ENCODE measurements at regions not wholly inside any gene's neighbourhood (a gene's known extent, or its start where the extent isn't known, plus 50 kb on each side); places are given as distances from the start of the nearest gene placed in this dataset.

GRCh38 chr10:36198322-36198721 lies 556.2 kb upstream of the FZD8 start:
- H3K4me3 Mint-ChIP-seq, result no peak overlapping the region
- no peaks in the 10 kb centered on the region for H3K4me1 Mint-ChIP-seq
- H3K27me3 Mint-ChIP-seq, result no peaks in the 10 kb centered on the region
- H3K27ac Mint-ChIP-seq (ENCODE audit: low read depth), result no peak overlapping the region
- peaks cover 38% of the 10 kb centered on the region for H3K9me3 Mint-ChIP-seq
- H3K36me3 Mint-ChIP-seq (ENCODE audit: insufficient read depth), result no peaks in the 10 kb centered on the region
- DNase-seq (ENCODE audit: low spot score in 2 of 2), result no peak
- no peak for ATAC-seq (replicated peaks; ENCODE audit: extremely low read depth, poor library complexity, severe bottlenecking)

- peaks cover 47% of the 10 kb centered on the region for H3K9me3 Mint-ChIP-seq
Measured at GRCh38 chr10:36195364-36195763, 553.3 kb upstream of the FZD8 start.

GRCh38 chr10:36194276-36194675 lies 552.2 kb upstream of the FZD8 start:
- H3K36me3 Mint-ChIP-seq (ENCODE audit: insufficient read depth), result peaks cover 3% of the 10 kb centered on the region
- ATAC-seq (replicated peaks; ENCODE audit: extremely low read depth, poor library complexity, severe bottlenecking) (no peak), DNase-seq (ENCODE audit: low spot score in 2 of 2) (no peak)
- no peaks in the 10 kb centered on the region for H3K4me1 Mint-ChIP-seq
- H3K9me3 Mint-ChIP-seq, result peaks cover 48% of the 10 kb centered on the region
- no peak overlapping the region for H3K4me3 Mint-ChIP-seq
- H3K27ac Mint-ChIP-seq (ENCODE audit: low read depth), result no peak overlapping the region
- no peaks in the 10 kb centered on the region for H3K27me3 Mint-ChIP-seq

More at GRCh38 chr10:36195364-36195763, 553.3 kb upstream of the FZD8 start:
- peaks cover 3% of the 10 kb centered on the region for H3K36me3 Mint-ChIP-seq (ENCODE audit: insufficient read depth)
- DNase-seq (ENCODE audit: low spot score in 2 of 2) (no peak), ATAC-seq (replicated peaks; ENCODE audit: extremely low read depth, poor library complexity, severe bottlenecking) (no peak)
- H3K27me3 Mint-ChIP-seq, result no peaks in the 10 kb centered on the region
- H3K27ac Mint-ChIP-seq (ENCODE audit: low read depth), result no peak overlapping the region
- H3K4me1 Mint-ChIP-seq, result no peaks in the 10 kb centered on the region
- no peak overlapping the region for H3K4me3 Mint-ChIP-seq

- Mint-ChIP-seq H3K36me3 (ENCODE audit: insufficient read depth) (peaks cover 3% of the 10 kb centered on the region), H3K27ac (ENCODE audit: low read depth) (no peak overlapping the region), H3K4me3 (no peak overlapping the region), H3K27me3 (no peaks in the 10 kb centered on the region), H3K9me3 (peaks cover 36% of the 10 kb centered on the region), H3K4me1 (no peaks in the 10 kb centered on the region)
- DNase-seq (ENCODE audit: low spot score in 2 of 2), result no peak
- ATAC-seq (replicated peaks; ENCODE audit: extremely low read depth, poor library complexity, severe bottlenecking), result no peak
Measured at GRCh38 chr10:36191009-36191408, 548.9 kb upstream of the FZD8 start.

GRCh38 chr10:36188461-36188860 lies 546.4 kb upstream of the FZD8 start:
- no peaks in the 10 kb centered on the region for H3K27me3 Mint-ChIP-seq
- H3K27ac Mint-ChIP-seq (ENCODE audit: low read depth), result no peak overlapping the region
- no peaks in the 10 kb centered on the region for H3K4me1 Mint-ChIP-seq
- H3K9me3 Mint-ChIP-seq, result peaks cover 31% of the 10 kb centered on the region
- DNase-seq (ENCODE audit: low spot score in 2 of 2), result no peak
- H3K4me3 Mint-ChIP-seq, result no peak overlapping the region
- H3K36me3 Mint-ChIP-seq (ENCODE audit: insufficient read depth), result peaks cover 3% of the 10 kb centered on the region
- no peak for ATAC-seq (replicated peaks; ENCODE audit: extremely low read depth, poor library complexity, severe bottlenecking)

GRCh38 chr10:36188080-36188453 lies 546.0 kb upstream of the FZD8 start:
- Mint-ChIP-seq H3K9me3 (peaks cover 31% of the 10 kb centered on the region), H3K4me3 (no peak overlapping the region), H3K36me3 (ENCODE audit: insufficient read depth) (peaks cover 3% of the 10 kb centered on the region), H3K27ac (ENCODE audit: low read depth) (no peak overlapping the region), H3K27me3 (no peaks in the 10 kb centered on the region), H3K4me1 (no peaks in the 10 kb centered on the region)
- no peak for ATAC-seq (replicated peaks; ENCODE audit: extremely low read depth, poor library complexity, severe bottlenecking)
- DNase-seq (ENCODE audit: low spot score in 2 of 2), result no peak

- Mint-ChIP-seq H3K36me3 (ENCODE audit: insufficient read depth) (no peaks in the 10 kb centered on the region), H3K4me3 (no peak overlapping the region), H3K27me3 (no peaks in the 10 kb centered on the region), H3K4me1 (no peaks in the 10 kb centered on the region), H3K27ac (ENCODE audit: low read depth) (no peak overlapping the region), H3K9me3 (peaks cover 29% of the 10 kb centered on the region)
- ATAC-seq (replicated peaks; ENCODE audit: extremely low read depth, poor library complexity, severe bottlenecking) (no peak), DNase-seq (ENCODE audit: low spot score in 2 of 2) (no peak)
Measured at GRCh38 chr10:36187380-36188079, 545.4 kb upstream of the FZD8 start.

- no peaks in the 10 kb centered on the region for H3K27me3 Mint-ChIP-seq
Measured at GRCh38 chr10:36185097-36185496, 543.0 kb upstream of the FZD8 start.

GRCh38 chr10:36183726-36184125 lies 541.6 kb upstream of the FZD8 start:
- no peaks in the 10 kb centered on the region for H3K27me3 Mint-ChIP-seq
- H3K4me1 Mint-ChIP-seq, result no peaks in the 10 kb centered on the region
- H3K9me3 Mint-ChIP-seq, result peaks cover 13% of the 10 kb centered on the region
- H3K36me3 Mint-ChIP-seq (ENCODE audit: insufficient read depth), result no peaks in the 10 kb centered on the region
- no peak overlapping the region for H3K27ac Mint-ChIP-seq (ENCODE audit: low read depth)
- ATAC-seq (replicated peaks; ENCODE audit: extremely low read depth, poor library complexity, severe bottlenecking) (no peak), DNase-seq (ENCODE audit: low spot score in 2 of 2) (no peak)
- H3K4me3 Mint-ChIP-seq, result no peak overlapping the region

More at GRCh38 chr10:36185097-36185496, 543.0 kb upstream of the FZD8 start:
- Mint-ChIP-seq H3K4me1 (no peaks in the 10 kb centered on the region), H3K9me3 (peaks cover 16% of the 10 kb centered on the region), H3K36me3 (ENCODE audit: insufficient read depth) (no peaks in the 10 kb centered on the region), H3K27ac (ENCODE audit: low read depth) (no peak overlapping the region), H3K4me3 (no peak overlapping the region)
- ATAC-seq (replicated peaks; ENCODE audit: extremely low read depth, poor library complexity, severe bottlenecking) (no peak), DNase-seq (ENCODE audit: low spot score in 2 of 2) (no peak)

GRCh38 chr10:36183056-36183455 lies 541.0 kb upstream of the FZD8 start:
- H3K9me3 Mint-ChIP-seq, result peaks cover 18% of the 10 kb centered on the region
- DNase-seq (ENCODE audit: low spot score in 2 of 2) (no peak), ATAC-seq (replicated peaks; ENCODE audit: extremely low read depth, poor library complexity, severe bottlenecking) (no peak)
- no peaks in the 10 kb centered on the region for H3K4me1 Mint-ChIP-seq
- no peak overlapping the region for H3K27ac Mint-ChIP-seq (ENCODE audit: low read depth)
- H3K36me3 Mint-ChIP-seq (ENCODE audit: insufficient read depth), result no peaks in the 10 kb centered on the region
- H3K27me3 Mint-ChIP-seq, result no peaks in the 10 kb centered on the region
- H3K4me3 Mint-ChIP-seq, result no peak overlapping the region

GRCh38 chr10:36182606-36183005 lies 540.5 kb upstream of the FZD8 start:
- Mint-ChIP-seq H3K9me3 (peaks cover 21% of the 10 kb centered on the region), H3K27me3 (no peaks in the 10 kb centered on the region), H3K36me3 (ENCODE audit: insufficient read depth) (no peaks in the 10 kb centered on the region), H3K4me3 (no peak overlapping the region), H3K4me1 (no peaks in the 10 kb centered on the region), H3K27ac (ENCODE audit: low read depth) (no peak overlapping the region)
- no peak for ATAC-seq (replicated peaks; ENCODE audit: extremely low read depth, poor library complexity, severe bottlenecking)
- DNase-seq (ENCODE audit: low spot score in 2 of 2), result no peak

GRCh38 chr10:36182179-36182566 lies 540.1 kb upstream of the FZD8 start:
- ATAC-seq (replicated peaks; ENCODE audit: extremely low read depth, poor library complexity, severe bottlenecking) (no peak), DNase-seq (ENCODE audit: low spot score in 2 of 2) (no peak)
- no peak overlapping the region for H3K4me3 Mint-ChIP-seq

GRCh38 chr10:36181426-36182178 lies 539.5 kb upstream of the FZD8 start:
- H3K27me3 Mint-ChIP-seq, result no peaks in the 10 kb centered on the region
- H3K9me3 Mint-ChIP-seq, result peaks cover 21% of the 10 kb centered on the region
- no peak overlapping the region for H3K27ac Mint-ChIP-seq (ENCODE audit: low read depth)
- no peak overlapping the region for H3K4me3 Mint-ChIP-seq
- no peaks in the 10 kb centered on the region for H3K36me3 Mint-ChIP-seq (ENCODE audit: insufficient read depth)
- no peak for ATAC-seq (replicated peaks; ENCODE audit: extremely low read depth, poor library complexity, severe bottlenecking)
- no peaks in the 10 kb centered on the region for H3K4me1 Mint-ChIP-seq
- DNase-seq (ENCODE audit: low spot score in 2 of 2), result no peak

More at GRCh38 chr10:36182179-36182566, 540.1 kb upstream of the FZD8 start:
- no peaks in the 10 kb centered on the region for H3K4me1 Mint-ChIP-seq
- no peaks in the 10 kb centered on the region for H3K27me3 Mint-ChIP-seq
- H3K36me3 Mint-ChIP-seq (ENCODE audit: insufficient read depth), result no peaks in the 10 kb centered on the region
- H3K27ac Mint-ChIP-seq (ENCODE audit: low read depth), result no peak overlapping the region
- peaks cover 21% of the 10 kb centered on the region for H3K9me3 Mint-ChIP-seq
